ENCODE measurements at regions not wholly inside any gene's neighbourhood (a gene's known extent, or its start where the extent isn't known, plus 50 kb on each side); places are given as distances from the start of the nearest gene placed in this dataset.
"Not testable (repeated sequence)": the region's sequence is repeated elsewhere in the genome, so short reads cannot be mapped to it uniquely, and the experiment has no call there.

- not testable (repeated sequence) for DNase-seq
Measured at GRCh38 chr16:66084731-66085130, 281.8 kb upstream of the CDH5 start.

DNA sequence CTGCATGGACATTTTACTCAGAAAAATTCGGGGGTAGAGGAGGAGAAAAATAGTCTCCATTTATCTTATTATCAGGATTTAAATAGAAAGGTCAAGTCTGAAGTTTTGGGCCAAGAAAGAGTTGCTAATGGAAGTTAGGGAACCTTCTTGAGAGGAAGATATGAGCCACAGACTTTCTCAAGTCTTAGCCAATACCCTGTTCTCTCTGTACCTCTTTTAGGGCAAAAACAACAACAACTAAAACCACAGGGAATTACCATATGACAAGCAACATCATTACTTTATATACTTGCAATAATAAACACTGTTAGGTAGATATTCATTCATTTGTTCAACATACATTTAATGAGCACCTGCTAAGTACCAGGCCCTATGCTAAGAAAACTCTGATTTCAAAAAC is 282.2 kb upstream of the CDH5 start:
- DNase-seq, result no peak

GRCh38 chr16:66083171-66083570 is 283.3 kb upstream of the CDH5 start:
- DNase-seq, result no peak

DNA sequence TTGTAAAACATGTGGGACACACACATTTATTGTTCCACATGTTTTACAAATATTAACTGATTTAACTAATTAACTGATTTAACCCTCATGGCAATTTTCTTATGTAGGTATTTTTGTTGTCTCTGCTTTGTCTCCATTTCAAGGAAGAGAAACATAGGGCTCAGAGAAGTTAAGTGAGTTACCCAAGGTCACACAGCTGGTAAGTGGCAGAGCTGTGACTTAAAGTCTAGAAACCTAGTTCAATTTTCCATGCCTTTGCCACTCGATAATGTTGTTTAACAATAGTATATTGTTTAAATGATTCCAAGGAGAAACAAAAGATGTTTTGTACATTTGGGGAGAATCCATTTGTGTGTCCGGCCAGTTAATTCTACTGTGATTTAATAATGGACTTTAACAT is 284.1 kb upstream of the CDH5 start:
- no peak for DNase-seq

DNA sequence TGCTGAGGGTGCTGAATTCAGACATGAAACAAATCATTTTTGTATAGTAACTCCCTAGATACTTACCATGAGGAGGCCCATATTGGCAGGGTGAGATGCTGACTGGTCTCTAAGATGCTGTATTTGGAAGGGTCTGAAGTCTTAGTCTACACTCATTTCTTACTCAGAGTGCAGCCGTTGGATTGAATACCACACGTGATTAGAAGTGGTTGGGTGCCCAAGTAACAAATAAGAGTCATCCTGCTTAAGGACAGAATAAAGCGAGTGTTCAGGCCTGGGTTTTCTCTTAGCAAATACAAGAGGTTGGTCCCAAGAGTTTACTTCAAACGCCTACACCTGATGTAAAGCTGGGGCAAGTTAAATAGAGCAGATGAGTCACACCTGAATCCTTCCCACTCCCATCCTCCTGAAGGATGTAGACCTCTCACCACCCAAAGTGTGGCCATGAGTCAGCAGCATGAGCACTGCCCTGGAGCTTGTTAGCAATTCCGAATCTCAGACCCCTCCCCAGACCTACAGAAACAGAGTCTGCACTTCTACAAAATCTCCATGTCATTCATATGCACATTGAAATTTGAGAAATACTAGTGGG is 284.6 kb upstream of the CDH5 start:
- DNase-seq, result no peak

DNA sequence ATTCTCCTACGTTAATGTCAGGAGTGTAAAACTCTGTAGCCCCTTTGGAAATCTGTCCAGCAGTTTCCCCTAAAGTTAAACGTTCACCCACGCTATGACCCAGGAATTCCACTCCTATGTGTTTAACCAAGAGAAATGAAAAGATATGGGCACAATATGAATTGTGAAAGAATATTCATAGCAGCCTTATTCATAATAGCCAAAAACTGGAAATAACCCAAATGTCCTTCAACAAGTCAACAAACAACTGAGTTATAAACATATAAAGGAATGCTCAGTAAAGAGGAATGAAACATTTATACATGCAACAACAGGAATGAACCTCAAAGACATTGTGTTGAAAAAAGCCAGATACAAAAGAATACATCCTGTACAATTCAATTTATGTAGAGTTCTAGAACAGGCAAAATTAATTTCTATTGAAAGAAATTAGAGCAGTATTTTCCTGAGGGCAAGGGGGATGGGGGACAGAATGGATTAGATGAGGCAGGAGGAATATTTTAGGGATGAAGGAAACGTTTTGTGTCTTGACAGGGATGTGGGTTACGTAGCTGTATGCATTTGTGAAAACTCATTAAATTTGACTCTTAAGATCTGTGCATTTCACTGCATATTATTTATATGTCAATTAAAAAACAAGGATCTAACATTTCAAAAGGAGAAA is 286.7 kb upstream of the CDH5 start:
- no peak for DNase-seq

GRCh38 chr16:66070140-66070917 is 296.2 kb upstream of the CDH5 start:
- DNase-seq, result no peak

GRCh38 chr16:66069587-66069986 is 296.9 kb upstream of the CDH5 start:
- no peak for DNase-seq

GRCh38 chr16:66066404-66066803 is 300.1 kb upstream of the CDH5 start:
- DNase-seq, result no peak

- no peak for DNase-seq
Measured at GRCh38 chr16:66065925-66066324, 300.6 kb upstream of the CDH5 start.

DNA sequence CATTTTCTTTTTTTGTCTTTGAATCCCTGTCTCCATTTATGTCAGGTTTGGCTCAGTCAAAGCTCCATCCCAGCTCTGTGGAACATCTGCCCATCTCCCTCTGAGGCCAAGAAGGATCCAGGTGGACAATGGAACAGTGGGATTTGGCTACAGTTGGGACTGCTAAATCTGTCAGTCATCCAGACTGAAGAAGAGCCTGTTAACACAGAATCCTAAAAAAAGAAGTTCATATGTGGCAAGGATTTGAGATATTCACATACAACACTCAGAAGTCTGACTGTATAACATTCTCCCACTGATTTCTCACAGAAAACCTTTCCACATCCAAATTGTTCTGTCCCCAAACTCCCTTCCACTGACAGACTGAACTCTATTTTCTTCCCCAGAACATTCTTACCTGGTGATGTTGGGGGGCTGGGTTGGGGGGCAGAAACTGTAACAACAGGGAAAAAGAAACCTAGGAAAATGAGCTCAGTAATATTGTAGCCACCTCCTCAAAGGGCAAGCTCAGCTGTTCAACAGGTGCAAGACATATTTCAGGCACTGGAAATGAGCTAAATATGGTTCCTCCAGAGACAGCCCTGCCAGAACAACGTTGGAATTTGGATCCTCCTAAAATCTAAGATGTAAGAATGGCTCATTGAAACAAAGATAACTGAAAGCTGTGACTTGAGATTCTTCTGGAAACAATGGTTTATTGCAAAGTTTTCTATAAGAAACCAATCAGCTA is 301.5 kb upstream of the CDH5 start:
- no peak for DNase-seq

DNA sequence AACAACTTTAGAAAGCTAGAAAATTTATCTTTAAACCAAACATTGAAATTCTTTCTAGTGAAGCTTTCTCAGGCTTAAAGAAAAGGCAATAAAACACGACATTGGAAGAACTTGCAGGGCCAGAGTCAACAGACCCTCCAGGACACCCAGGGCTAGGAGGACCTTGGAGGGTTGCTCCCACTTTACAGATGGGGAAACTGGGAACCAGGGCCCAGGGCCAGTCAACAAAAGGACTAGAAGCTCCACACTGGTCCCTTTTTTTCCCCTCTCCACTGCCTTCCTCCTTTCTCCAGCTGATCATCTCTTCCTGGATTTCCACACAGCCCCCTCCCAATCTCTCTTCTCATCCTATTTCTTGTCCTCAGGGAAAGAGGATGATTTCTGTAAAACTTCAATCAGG is 307.7 kb upstream of the CDH5 start:
- no peak for DNase-seq

DNA sequence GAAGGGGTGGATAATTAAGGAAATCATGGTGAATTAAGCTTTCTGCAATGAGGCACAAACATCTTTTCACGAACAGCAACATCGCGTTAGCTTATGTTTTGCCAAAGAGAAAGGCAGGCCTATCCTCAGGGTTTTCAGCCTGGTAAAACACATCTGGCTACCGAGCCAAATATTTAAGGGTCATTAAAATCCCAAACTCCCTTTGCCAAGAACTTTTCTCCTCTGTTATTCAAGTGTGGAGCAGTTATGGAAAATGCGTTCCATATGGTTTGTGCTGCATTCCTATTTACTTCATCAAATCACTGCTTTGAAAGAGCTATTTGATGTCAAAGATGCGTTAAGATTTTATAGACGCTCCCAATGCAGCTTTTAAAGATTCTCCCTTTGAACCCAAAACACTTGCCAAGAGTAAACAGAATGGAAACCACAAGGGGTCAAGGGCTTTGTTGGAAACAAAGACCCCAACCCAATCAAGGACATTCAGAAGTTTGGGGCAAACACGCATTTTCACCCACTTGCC is 308.3 kb upstream of the CDH5 start:
- no peak for DNase-seq

GRCh38 chr16:66057057-66057456 is 309.4 kb upstream of the CDH5 start:
- DNase-seq, result no peak

DNA sequence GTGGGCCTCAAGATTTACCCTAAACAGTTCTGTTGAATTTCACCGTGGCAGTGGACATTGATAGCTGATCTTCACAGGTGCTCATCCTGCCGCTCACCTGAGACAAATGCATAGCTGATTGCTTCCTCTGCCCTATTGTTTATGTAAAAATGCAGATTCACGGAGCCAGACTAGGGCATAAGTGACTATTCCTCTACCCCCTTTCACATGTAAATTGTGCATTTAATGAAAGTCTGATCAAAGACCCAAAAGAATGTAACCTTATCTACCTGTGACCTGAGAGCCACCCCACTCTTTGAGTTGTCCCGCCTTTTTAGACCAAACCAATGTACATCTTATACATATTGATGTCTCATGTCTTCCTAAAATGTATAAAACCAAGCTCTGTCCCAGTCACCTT is 312.4 kb upstream of the CDH5 start:
- no peak for DNase-seq

DNA sequence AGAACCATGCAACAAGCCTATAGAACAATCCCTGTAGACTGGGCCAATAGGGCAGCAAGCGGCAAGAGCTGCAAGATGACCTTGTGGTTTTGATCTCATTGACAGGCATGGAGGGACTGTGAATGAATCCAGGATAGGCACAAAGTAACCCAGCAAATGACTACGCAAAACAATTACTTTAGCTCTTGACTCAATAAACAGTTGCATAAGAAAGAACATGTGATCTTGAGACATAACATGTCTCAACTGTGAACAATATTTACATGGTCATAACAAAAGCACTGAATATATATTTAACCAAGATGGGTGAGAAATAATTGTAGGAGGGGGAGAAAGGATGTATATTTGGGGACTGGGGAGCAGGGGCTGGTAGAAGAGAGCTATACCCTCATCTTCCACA is 313.7 kb upstream of the CDH5 start:
- no peak for DNase-seq

DNA sequence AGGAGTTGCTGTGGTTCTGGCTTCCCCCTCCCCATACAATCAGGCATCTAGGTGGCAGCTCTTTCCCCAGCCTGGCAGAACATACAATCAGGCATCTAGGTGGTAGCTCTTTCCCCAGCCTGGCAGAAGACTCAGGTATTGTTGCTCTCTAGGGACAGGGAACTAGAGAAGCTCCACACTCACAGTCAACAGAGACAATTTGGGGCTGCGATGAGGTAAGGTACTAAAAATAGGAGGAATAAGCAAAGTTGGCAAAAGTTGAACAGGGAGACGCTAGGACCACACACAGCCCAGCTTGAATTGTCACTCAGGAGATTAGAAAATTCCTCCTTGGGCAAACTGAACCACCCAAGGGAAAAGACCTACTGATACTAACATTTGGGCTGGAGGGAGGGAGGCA is 315.5 kb upstream of the CDH5 start:
- DNase-seq, result no peak

DNA sequence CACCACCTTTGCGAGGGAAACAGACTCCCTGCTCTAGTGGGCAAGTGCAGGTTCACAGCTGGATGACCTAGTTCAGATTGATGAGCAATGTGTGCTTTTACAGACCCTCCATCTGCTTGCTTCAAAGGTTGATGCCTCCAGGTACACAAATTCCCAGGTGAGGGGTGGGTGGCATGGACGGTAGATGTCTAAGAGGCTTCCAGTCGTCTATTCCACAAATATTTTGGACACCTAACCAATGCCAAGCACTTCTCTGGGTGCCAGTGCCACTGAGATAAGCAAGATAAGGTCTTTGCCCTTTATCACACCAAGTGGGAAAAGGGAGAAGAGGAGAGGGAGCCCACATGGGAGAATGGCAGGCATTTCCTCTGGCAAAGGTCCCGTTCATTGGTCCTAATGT is 316.6 kb upstream of the CDH5 start:
- no peak for DNase-seq

DNA sequence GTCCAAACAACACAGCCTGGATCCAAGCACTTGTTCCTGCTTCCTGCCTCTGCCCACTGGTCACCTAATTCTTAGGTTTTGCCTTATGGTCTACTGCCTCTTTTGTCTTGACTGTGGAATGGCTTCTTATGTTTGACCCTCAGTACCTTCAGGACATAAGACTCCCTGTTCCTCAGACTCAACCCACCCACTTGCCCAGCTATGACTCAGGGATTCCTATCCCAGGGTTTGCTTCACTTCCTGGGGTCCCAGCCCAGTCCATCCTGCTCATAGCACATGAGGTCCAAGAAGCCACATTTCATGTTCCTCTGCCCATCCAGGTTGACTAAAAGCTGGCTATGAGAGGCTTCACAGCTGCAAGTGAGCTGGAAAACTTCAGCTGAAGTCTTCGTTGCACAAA is 320.9 kb upstream of the CDH5 start:
- DNase-seq, result no peak

- DNase-seq, result no peak
Measured at GRCh38 chr16:66044556-66044955, 321.9 kb upstream of the CDH5 start.

GRCh38 chr16:66044089-66044488 is 322.4 kb upstream of the CDH5 start:
- no peak for DNase-seq

- no peak for DNase-seq
Measured at GRCh38 chr16:66043326-66043725, 323.2 kb upstream of the CDH5 start.

GRCh38 chr16:66042341-66042740 is 324.1 kb upstream of the CDH5 start:
- DNase-seq, result no peak
